ENCODE measurements at regions not wholly inside any gene's neighbourhood (a gene's known extent, or its start where the extent isn't known, plus 50 kb on each side); places are given as distances from the start of the nearest gene placed in this dataset.

GRCh38 chr1:172932981-172933380, 117.8 kb downstream of the TNFSF18 start:
- Histone ChIP-seq H3K9me3 (ENCODE audit: control insufficient read depth, insufficient read depth, low read length) (no peaks in the 10 kb centered on the region), H3K27me3 (ENCODE audit: control insufficient read depth, insufficient read depth, low read length) (no peaks in the 10 kb centered on the region), H3K4me3 (ENCODE audit: low read depth, low read length) (no peak overlapping the region), H3K27ac (ENCODE audit: low read depth, low read length) (peak overlapping the region; percentile 93)
- TF ChIP-seq CTCF (IDR thresholded peaks at IDR 0.05; ENCODE audit: low read depth, low read length) = no peak
- DNase-seq (ENCODE audit: low read depth, low spot score) = no peak
- POLR2A ChIA-PET = interaction anchor here (0.6 kb wide), 1 partner anchor 243 kb away, joined by 3 read pairs; no protein-coding TSS in a partner anchor
- CTCF ChIA-PET = no interaction called here

- Histone ChIP-seq H3K27ac (ENCODE audit: low read depth, low read length) (peak overlapping the region; percentile 93), H3K9me3 (ENCODE audit: control insufficient read depth, insufficient read depth, low read length) (no peaks in the 10 kb centered on the region), H3K4me3 (ENCODE audit: low read depth, low read length) (no peak overlapping the region), H3K27me3 (ENCODE audit: control insufficient read depth, insufficient read depth, low read length) (no peaks in the 10 kb centered on the region)
- TF ChIP-seq CTCF (IDR thresholded peaks at IDR 0.05; ENCODE audit: low read depth, low read length) = no peak
- POLR2A ChIA-PET = no interaction called here
- CTCF ChIA-PET = no interaction called here
- DNase-seq (ENCODE audit: low read depth, low spot score) = no peak
Measured at GRCh38 chr1:172934417-172934762, 116.4 kb downstream of the TNFSF18 start.

GRCh38 chr1:172935062-172935592, 115.6 kb downstream of the TNFSF18 start:
- POLR2A ChIA-PET = no interaction called here
- Histone ChIP-seq H3K27ac (ENCODE audit: low read depth, low read length) (no peak overlapping the region), H3K4me3 (ENCODE audit: low read depth, low read length) (no peak overlapping the region), H3K27me3 (ENCODE audit: control insufficient read depth, insufficient read depth, low read length) (no peaks in the 10 kb centered on the region), H3K9me3 (ENCODE audit: control insufficient read depth, insufficient read depth, low read length) (no peaks in the 10 kb centered on the region)
- no peak for TF ChIP-seq CTCF (IDR thresholded peaks at IDR 0.05; ENCODE audit: low read depth, low read length)
- no peak for DNase-seq (ENCODE audit: low read depth, low spot score)
- CTCF ChIA-PET = no interaction called here

GRCh38 chr1:172936088-172936645, 114.6 kb downstream of the TNFSF18 start:
- no peak for DNase-seq (ENCODE audit: low read depth, low spot score)
- ChIA-PET CTCF (no interaction called here), POLR2A (no interaction called here)
- no peak overlapping the region for H3K27ac ChIP-seq (ENCODE audit: low read depth, low read length)
- H3K27me3 ChIP-seq (ENCODE audit: control insufficient read depth, insufficient read depth, low read length) = no peaks in the 10 kb centered on the region
- no peaks in the 10 kb centered on the region for H3K9me3 ChIP-seq (ENCODE audit: control insufficient read depth, insufficient read depth, low read length)
- TF ChIP-seq CTCF (IDR thresholded peaks at IDR 0.05; ENCODE audit: low read depth, low read length) = no peak
- H3K4me3 ChIP-seq (ENCODE audit: low read depth, low read length) = no peak overlapping the region

- DNase-seq (ENCODE audit: low read depth, low spot score) = no peak
- no peak overlapping the region for H3K27ac ChIP-seq (ENCODE audit: low read depth, low read length)
- ChIA-PET POLR2A (interaction anchor here (0.6 kb wide), 1 partner anchor 842 kb away, joined by 3 read pairs; no protein-coding TSS in a partner anchor), CTCF (no interaction called here)
- no peak overlapping the region for H3K4me3 ChIP-seq (ENCODE audit: low read depth, low read length)
- no peaks in the 10 kb centered on the region for H3K9me3 ChIP-seq (ENCODE audit: control insufficient read depth, insufficient read depth, low read length)
- TF ChIP-seq CTCF (IDR thresholded peaks at IDR 0.05; ENCODE audit: low read depth, low read length) = no peak
- H3K27me3 ChIP-seq (ENCODE audit: control insufficient read depth, insufficient read depth, low read length) = no peaks in the 10 kb centered on the region
Measured at GRCh38 chr1:172938681-172939080, 112.1 kb downstream of the TNFSF18 start.
